ENCODE measurements at regions not wholly inside any gene's neighbourhood (a gene's known extent, or its start where the extent isn't known, plus 50 kb on each side); places are given as distances from the start of the nearest gene placed in this dataset.

DNA sequence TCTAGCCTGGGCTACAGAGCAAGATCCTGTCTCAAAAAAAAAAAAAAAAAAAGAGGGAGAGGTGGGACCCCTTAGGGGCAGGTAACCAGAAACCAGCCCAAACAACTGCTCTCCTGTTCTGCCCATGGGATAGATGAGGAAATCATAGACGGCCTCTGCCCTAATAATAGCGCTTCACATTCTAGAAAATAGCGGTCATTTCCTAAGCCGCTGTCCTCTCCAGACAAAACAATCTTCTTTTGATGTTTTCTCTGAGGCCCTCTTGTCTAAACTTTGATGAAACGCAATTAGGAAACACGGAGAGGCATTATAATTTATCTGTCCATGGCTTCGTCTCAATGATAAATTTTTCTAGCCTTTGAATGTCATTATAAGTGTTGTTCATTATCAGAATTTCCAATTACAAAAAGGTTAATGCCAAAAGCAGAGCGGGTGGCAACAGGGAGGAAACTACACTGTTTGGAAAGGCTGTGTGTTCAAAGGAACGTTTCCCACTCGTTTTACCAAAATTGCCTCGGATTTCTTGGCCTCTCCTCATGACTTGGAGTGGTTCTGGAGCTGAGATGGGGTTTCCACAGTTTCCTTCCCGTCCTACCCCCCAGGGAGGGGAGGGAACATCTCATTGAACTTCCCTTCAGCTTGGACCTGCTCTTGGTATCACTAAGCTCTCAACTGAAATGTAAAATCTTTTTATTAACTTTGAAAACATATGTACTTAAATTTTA lies 151.6 kb upstream of the ZNF236 start:
- TF ChIP-seq, protein P1, sequence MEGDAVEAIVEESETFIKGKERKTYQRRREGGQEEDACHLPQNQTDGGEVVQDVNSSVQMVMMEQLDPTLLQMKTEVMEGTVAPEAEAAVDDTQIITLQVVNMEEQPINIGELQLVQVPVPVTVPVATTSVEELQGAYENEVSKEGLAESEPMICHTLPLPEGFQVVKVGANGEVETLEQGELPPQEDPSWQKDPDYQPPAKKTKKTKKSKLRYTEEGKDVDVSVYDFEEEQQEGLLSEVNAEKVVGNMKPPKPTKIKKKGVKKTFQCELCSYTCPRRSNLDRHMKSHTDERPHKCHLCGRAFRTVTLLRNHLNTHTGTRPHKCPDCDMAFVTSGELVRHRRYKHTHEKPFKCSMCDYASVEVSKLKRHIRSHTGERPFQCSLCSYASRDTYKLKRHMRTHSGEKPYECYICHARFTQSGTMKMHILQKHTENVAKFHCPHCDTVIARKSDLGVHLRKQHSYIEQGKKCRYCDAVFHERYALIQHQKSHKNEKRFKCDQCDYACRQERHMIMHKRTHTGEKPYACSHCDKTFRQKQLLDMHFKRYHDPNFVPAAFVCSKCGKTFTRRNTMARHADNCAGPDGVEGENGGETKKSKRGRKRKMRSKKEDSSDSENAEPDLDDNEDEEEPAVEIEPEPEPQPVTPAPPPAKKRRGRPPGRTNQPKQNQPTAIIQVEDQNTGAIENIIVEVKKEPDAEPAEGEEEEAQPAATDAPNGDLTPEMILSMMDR (IDR thresholded peaks at IDR 0.05): no peak
- TF ChIP-seq, protein P2, sequence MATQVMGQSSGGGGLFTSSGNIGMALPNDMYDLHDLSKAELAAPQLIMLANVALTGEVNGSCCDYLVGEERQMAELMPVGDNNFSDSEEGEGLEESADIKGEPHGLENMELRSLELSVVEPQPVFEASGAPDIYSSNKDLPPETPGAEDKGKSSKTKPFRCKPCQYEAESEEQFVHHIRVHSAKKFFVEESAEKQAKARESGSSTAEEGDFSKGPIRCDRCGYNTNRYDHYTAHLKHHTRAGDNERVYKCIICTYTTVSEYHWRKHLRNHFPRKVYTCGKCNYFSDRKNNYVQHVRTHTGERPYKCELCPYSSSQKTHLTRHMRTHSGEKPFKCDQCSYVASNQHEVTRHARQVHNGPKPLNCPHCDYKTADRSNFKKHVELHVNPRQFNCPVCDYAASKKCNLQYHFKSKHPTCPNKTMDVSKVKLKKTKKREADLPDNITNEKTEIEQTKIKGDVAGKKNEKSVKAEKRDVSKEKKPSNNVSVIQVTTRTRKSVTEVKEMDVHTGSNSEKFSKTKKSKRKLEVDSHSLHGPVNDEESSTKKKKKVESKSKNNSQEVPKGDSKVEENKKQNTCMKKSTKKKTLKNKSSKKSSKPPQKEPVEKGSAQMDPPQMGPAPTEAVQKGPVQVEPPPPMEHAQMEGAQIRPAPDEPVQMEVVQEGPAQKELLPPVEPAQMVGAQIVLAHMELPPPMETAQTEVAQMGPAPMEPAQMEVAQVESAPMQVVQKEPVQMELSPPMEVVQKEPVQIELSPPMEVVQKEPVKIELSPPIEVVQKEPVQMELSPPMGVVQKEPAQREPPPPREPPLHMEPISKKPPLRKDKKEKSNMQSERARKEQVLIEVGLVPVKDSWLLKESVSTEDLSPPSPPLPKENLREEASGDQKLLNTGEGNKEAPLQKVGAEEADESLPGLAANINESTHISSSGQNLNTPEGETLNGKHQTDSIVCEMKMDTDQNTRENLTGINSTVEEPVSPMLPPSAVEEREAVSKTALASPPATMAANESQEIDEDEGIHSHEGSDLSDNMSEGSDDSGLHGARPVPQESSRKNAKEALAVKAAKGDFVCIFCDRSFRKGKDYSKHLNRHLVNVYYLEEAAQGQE (IDR thresholded peaks at IDR 0.05; ENCODE audit: insufficient read depth in 1 of 2, low read depth in 2 of 2, low read length in 1 of 2): no peak
- no peak for TF ChIP-seq SIN3A (IDR thresholded peaks at IDR 0.05; ENCODE audit: borderline replicate concordance, insufficient read depth, low read depth, low read length)
